HG03575 (cell line): ENCODE measurements at regions not wholly inside any gene's neighbourhood (a gene's known extent, or its start where the extent isn't known, plus 50 kb on each side); places are given as distances from the start of the nearest gene placed in this dataset.

Experiments
- ATAC-seq: cut with Tn5 transposase; IDR thresholded peaks from one replicate; pipeline ENCODE4 v1.9.1; 2021; ENCODE audit not compliant: unreplicated experiment, insufficient number of reproducible peaks, low FRiP score; ENCODE audit errors: extremely low read depth

- ATAC-seq: no peak
These were observed 336.5 kb downstream of the TNS1 start for GRCh38 chr2:217666338-217666737.

GRCh38 chr2:217664761-217665160 lies 338.0 kb downstream of the TNS1 start:
- no peak for ATAC-seq

GRCh38 chr2:217662984-217663602 lies 339.7 kb downstream of the TNS1 start:
- ATAC-seq: no peak

GRCh38 chr2:217661378-217661777 lies 341.4 kb downstream of the TNS1 start:
- ATAC-seq: no peak

GRCh38 chr2:217660423-217660822 lies 342.4 kb downstream of the TNS1 start:
- ATAC-seq: no peak

- no peak for ATAC-seq
These were observed 344.0 kb downstream of the TNS1 start for GRCh38 chr2:217658806-217659205.

- no peak for ATAC-seq
These were observed 345.5 kb downstream of the TNS1 start for GRCh38 chr2:217657252-217657651.

- ATAC-seq: no peak
These were observed 346.5 kb downstream of the TNS1 start for GRCh38 chr2:217656316-217656715.

GRCh38 chr2:217655651-217656050 lies 347.1 kb downstream of the TNS1 start:
- no peak for ATAC-seq

GRCh38 chr2:217654168-217654567 lies 348.6 kb downstream of the TNS1 start:
- ATAC-seq: no peak

- ATAC-seq: no peak
These were observed 349.8 kb downstream of the TNS1 start for GRCh38 chr2:217652761-217653639.

GRCh38 chr2:217650716-217651360 lies 352.0 kb downstream of the TNS1 start:
- ATAC-seq: no peak

GRCh38 chr2:217650229-217650628 lies 352.6 kb downstream of the TNS1 start:
- no peak for ATAC-seq

GRCh38 chr2:217647925-217648324 lies 354.9 kb downstream of the TNS1 start:
- no peak for ATAC-seq

GRCh38 chr2:217647226-217647625 lies 355.6 kb downstream of the TNS1 start:
- no peak for ATAC-seq

GRCh38 chr2:217645896-217646295 lies 356.9 kb downstream of the TNS1 start:
- ATAC-seq: no peak

- ATAC-seq: no peak
These were observed 358.9 kb downstream of the TNS1 start for GRCh38 chr2:217643789-217644301.

GRCh38 chr2:217642944-217643343 lies 359.9 kb downstream of the TNS1 start:
- ATAC-seq: no peak

GRCh38 chr2:217641960-217642359 lies 360.8 kb downstream of the TNS1 start:
- ATAC-seq: no peak

- no peak for ATAC-seq
These were observed 363.3 kb downstream of the TNS1 start for GRCh38 chr2:217639481-217639880.
